ENCODE measurements at regions not wholly inside any gene's neighbourhood (a gene's known extent, or its start where the extent isn't known, plus 50 kb on each side); places are given as distances from the start of the nearest gene placed in this dataset.

DNA sequence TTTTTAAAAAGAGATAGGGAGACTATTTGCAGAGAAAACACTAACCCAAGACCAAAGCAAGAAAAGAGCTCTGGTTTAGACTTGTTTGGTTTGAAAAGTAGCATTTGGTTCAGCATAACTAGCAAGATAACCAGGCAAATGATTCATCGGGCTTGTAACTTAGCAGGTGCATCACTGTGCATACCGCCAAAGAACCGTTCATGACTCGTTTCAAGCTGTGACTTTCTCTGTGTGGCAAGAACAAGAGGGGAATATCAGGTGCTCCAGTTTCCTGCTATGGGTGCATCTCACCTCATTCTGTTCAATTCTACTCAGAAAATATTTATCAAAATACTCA, 244.9 kb downstream of the ETAA1 start:
- TF ChIP-seq, protein P1, sequence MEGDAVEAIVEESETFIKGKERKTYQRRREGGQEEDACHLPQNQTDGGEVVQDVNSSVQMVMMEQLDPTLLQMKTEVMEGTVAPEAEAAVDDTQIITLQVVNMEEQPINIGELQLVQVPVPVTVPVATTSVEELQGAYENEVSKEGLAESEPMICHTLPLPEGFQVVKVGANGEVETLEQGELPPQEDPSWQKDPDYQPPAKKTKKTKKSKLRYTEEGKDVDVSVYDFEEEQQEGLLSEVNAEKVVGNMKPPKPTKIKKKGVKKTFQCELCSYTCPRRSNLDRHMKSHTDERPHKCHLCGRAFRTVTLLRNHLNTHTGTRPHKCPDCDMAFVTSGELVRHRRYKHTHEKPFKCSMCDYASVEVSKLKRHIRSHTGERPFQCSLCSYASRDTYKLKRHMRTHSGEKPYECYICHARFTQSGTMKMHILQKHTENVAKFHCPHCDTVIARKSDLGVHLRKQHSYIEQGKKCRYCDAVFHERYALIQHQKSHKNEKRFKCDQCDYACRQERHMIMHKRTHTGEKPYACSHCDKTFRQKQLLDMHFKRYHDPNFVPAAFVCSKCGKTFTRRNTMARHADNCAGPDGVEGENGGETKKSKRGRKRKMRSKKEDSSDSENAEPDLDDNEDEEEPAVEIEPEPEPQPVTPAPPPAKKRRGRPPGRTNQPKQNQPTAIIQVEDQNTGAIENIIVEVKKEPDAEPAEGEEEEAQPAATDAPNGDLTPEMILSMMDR (IDR thresholded peaks at IDR 0.05 in 4 of 5, conservative IDR thresholded peaks at IDR 0.05 in 1 of 5) = no peak
- no peak for TF ChIP-seq POLR2A (IDR thresholded peaks at IDR 0.05)

Data from gastrocnemius medialis (tissue), 4 donors.